HFF-Myc (cell line): ENCODE measurements at regions not wholly inside any gene's neighbourhood (a gene's known extent, or its start where the extent isn't known, plus 50 kb on each side); places are given as distances from the start of the nearest gene placed in this dataset.

ENCODE experiments used
- DNase-seq: peaks from one replicate; pipeline ENCODE4 v3.0.0-alpha.2; 2011; ENCODE audit warnings: low read depth; ENCODE audit errors: extremely low read depth
- H3K4me3 ChIP-seq: replicated peaks from 2 replicates; pipeline ENCODE4 v1.5.1; 2011; ENCODE audit warnings: low read depth, mild to moderate bottlenecking, control low read depth, low read length
- CTCF ChIP-seq: IDR thresholded peaks from 2 replicates; pipeline ENCODE4 v1.5.1; 2012; ENCODE audit warnings: mild to moderate bottlenecking, low read depth, low read length, control low read depth; ENCODE audit errors: missing control alignments

- no peak for TF ChIP-seq CTCF
- DNase-seq = peak; percentile 9
- no peak overlapping the region for H3K4me3 ChIP-seq
Measured at GRCh38 chr9:82275258-82275927, 286.8 kb downstream of the SPATA31D1 start.

- no peak for DNase-seq
- TF ChIP-seq CTCF = no peak
- H3K4me3 ChIP-seq = no peak overlapping the region
Measured at GRCh38 chr9:82281066-82281465, 292.5 kb downstream of the SPATA31D1 start.

- no peak for TF ChIP-seq CTCF
- no peak overlapping the region for H3K4me3 ChIP-seq
- DNase-seq = no peak
Measured at GRCh38 chr9:82284758-82285157, 296.2 kb downstream of the SPATA31D1 start.

- no peak for TF ChIP-seq CTCF
- no peak for DNase-seq
- no peak overlapping the region for H3K4me3 ChIP-seq
Measured at GRCh38 chr9:82295181-82295580, 306.6 kb downstream of the SPATA31D1 start.

GRCh38 chr9:82299870-82300269 is 311.3 kb downstream of the SPATA31D1 start:
- H3K4me3 ChIP-seq = no peak overlapping the region
- no peak for TF ChIP-seq CTCF
- DNase-seq = no peak

GRCh38 chr9:82302968-82303655 is 314.5 kb downstream of the SPATA31D1 start:
- no peak overlapping the region for H3K4me3 ChIP-seq
- DNase-seq = no peak
- no peak for TF ChIP-seq CTCF

GRCh38 chr9:82308836-82309235 is 320.3 kb downstream of the SPATA31D1 start:
- no peak overlapping the region for H3K4me3 ChIP-seq
- TF ChIP-seq CTCF = no peak
- DNase-seq = no peak
